SU-DHL-6 (cell line): ENCODE measurements at regions not wholly inside any gene's neighbourhood (a gene's known extent, or its start where the extent isn't known, plus 50 kb on each side); places are given as distances from the start of the nearest gene placed in this dataset.

Source experiments
- H2AFZ ChIP-seq: fragments of 200-600 bp; sonication (generic); 2 replicates; pipeline ENCODE4 v1.6.1; 2014; ENCODE audit warnings: low read depth, mild to moderate bottlenecking, moderate library complexity, mixed read lengths, antibody characterized with exemption, low read length; ENCODE audit not compliant: severe bottlenecking
- H3F3A ChIP-seq: fragments of 200-600 bp; shearing (Covaris generic); 2 replicates; pipeline ENCODE4 v1.6.0; 2016; ENCODE audit warnings: antibody characterized with exemption, mild to moderate bottlenecking; ENCODE audit not compliant: insufficient read depth
- H3K27ac ChIP-seq: fragments of 200-600 bp; sonication (generic); 2 replicates; pipeline ENCODE4 v1.5.1; 2016; ENCODE audit warnings: low read depth, mild to moderate bottlenecking, low read length, moderate library complexity, mixed read lengths
- H3K27me3 ChIP-seq: fragments of 200-600 bp; sonication (generic), shearing (Covaris generic); 2 replicates; pipeline ENCODE4 v1.6.0; 2014; ENCODE audit warnings: mild to moderate bottlenecking, low read length
- H3K36me3 ChIP-seq: fragments of 200-600 bp; sonication (generic); 2 replicates; pipeline ENCODE4 v1.6.1; 2014; ENCODE audit warnings: mild to moderate bottlenecking, low read length, mixed read lengths
- H3K4me2 ChIP-seq: fragments of 300-600, 200-600 bp; shearing (Covaris generic), sonication (generic); 2 replicates; pipeline ENCODE4 v1.6.0; 2014; ENCODE audit warnings: low read length, low read depth, mild to moderate bottlenecking; ENCODE audit not compliant: poor library complexity, severe bottlenecking
- H3K4me3 ChIP-seq: fragments of 200-600 bp; sonication (generic); 2 replicates; pipeline ENCODE4 v1.5.1; 2014; ENCODE audit warnings: antibody characterized with exemption, low read length, mild to moderate bottlenecking, mixed read lengths; ENCODE audit not compliant: insufficient read depth, poor library complexity, severe bottlenecking
- H3K79me2 ChIP-seq: fragments of 200-600 bp; sonication (generic); 2 replicates; pipeline ENCODE4 v1.6.1; 2014; ENCODE audit warnings: mild to moderate bottlenecking, low read length, moderate library complexity; ENCODE audit not compliant: insufficient read depth
- H3K9ac ChIP-seq: fragments of 200-600 bp; sonication (generic); 2 replicates; pipeline ENCODE4 v1.7.0; 2014; ENCODE audit warnings: mild to moderate bottlenecking, low read length
- H3K9me2 ChIP-seq: fragments of 200-600 bp; sonication (generic); replicated peaks from 2 replicates; pipeline ENCODE4 v1.6.1; 2014; ENCODE audit warnings: low read length; ENCODE audit not compliant: insufficient read depth
- H3K9me3 ChIP-seq: fragments of 200-600 bp; sonication (generic); 2 replicates; pipeline ENCODE4 v1.6.1; 2014; ENCODE audit warnings: low read length, mixed read lengths; ENCODE audit not compliant: insufficient read depth
- H4K20me1 ChIP-seq: fragments of 200-600 bp; sonication (generic); 2 replicates; pipeline ENCODE4 v1.6.1; 2014; ENCODE audit warnings: low read depth, mild to moderate bottlenecking, antibody characterized with exemption, low read length, moderate library complexity, mixed read lengths
- CTCF ChIP-seq: fragments of 200-600 bp; sonication (generic); IDR thresholded peaks from one replicate; pipeline ENCODE4 v1.5.1; 2017; ENCODE audit warnings: antibody characterized with exemption, mild to moderate bottlenecking, low read length, moderate library complexity; ENCODE audit not compliant: insufficient read depth, poor library complexity, severe bottlenecking
- EZH2phosphoT487 ChIP-seq: fragments of 200-600 bp; sonication (generic), shearing (Covaris generic); conservative IDR thresholded peaks from 2 replicates; pipeline ENCODE4 v1.6.1; 2018; ENCODE audit warnings: mild to moderate bottlenecking, antibody characterized with exemption, low read length, moderate library complexity, mixed read lengths

DNA sequence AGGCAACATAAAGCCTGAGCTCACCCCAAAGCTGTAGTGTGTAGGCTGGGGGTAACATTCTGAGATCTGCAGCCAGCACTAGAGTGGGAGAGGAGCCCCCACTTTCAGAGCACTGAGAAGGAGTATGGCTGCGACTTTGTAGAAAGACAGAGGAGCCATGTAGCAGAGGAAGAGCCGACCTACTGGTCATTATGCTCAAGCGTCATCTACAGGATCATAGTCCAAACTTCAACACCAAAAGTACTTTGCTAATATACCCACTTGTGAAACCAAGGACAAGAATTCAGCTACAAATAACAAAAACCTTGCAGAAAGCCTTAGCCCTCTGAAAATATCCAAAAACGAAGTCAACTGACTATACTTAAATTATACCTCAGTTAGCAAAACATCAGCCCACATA lies 330.1 kb downstream of the MAN2A1 start:
- H3K9me3 ChIP-seq, result no peaks in the 10 kb centered on the region
- no peak overlapping the region for H3K9ac ChIP-seq
- H3K4me3 ChIP-seq, result no peak overlapping the region
- H4K20me1 ChIP-seq, result no peaks in the 10 kb centered on the region
- H2AFZ ChIP-seq, result no peak overlapping the region
- no peaks in the 10 kb centered on the region for H3K9me2 ChIP-seq
- H3K27me3 ChIP-seq, result no peaks in the 10 kb centered on the region
- no peak for TF ChIP-seq EZH2phosphoT487
- no peak for TF ChIP-seq CTCF
- H3K79me2 ChIP-seq, result no peaks in the 10 kb centered on the region
- no peak overlapping the region for H3K27ac ChIP-seq
- no peak overlapping the region for H3K4me2 ChIP-seq
- H3F3A ChIP-seq, result no peaks in the 10 kb centered on the region
- H3K36me3 ChIP-seq, result no peaks in the 10 kb centered on the region

DNA sequence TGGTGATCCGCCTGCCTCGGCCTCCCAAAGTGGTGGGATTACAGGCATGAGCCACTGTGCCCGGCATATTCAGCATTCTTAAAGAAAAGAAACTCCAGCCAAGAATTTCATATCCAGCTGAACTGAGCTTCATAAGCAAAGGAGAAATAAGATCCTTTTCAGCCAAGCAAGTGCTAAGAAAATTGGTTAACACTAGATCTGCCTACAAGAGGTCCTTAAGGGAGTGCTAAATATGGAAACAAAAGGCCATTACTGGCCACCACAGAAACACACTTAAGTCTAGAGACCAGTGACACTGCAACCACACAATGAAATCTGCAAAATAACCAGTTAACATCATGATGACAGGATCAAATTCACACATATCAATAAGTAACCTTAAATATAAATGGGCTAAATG lies 331.5 kb downstream of the MAN2A1 start:
- Histone ChIP-seq H3K9me2 (no peaks in the 10 kb centered on the region), H3K36me3 (no peaks in the 10 kb centered on the region), H3K27ac (no peak overlapping the region), H2AFZ (no peak overlapping the region), H3K4me2 (no peak overlapping the region), H3K79me2 (no peaks in the 10 kb centered on the region), H3K4me3 (no peak overlapping the region), H4K20me1 (no peaks in the 10 kb centered on the region), H3K9me3 (no peaks in the 10 kb centered on the region), H3F3A (no peaks in the 10 kb centered on the region), H3K9ac (no peak overlapping the region), H3K27me3 (no peaks in the 10 kb centered on the region)
- no peak for TF ChIP-seq CTCF
- no peak for TF ChIP-seq EZH2phosphoT487

DNA sequence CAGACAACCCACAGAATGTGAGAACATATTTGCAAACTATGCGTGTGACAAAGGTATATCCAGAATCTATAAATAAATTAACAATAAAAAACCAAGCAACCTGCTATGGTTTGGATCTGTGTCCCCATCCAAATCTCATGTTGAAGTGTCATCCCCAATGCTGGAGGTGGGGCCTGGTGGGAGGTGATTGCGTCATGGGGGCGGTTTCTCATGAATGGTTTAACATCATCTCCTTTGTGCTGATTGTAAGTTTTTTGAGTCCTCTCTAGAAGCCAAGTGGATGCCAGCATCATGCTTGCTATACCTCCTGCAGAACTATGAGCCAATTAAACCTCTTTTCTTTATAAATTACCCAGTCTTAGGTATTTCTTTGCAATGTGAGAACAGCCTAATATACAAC lies 335.4 kb downstream of the MAN2A1 start:
- H3K36me3 ChIP-seq, result no peaks in the 10 kb centered on the region
- no peak overlapping the region for H2AFZ ChIP-seq
- no peaks in the 10 kb centered on the region for H3F3A ChIP-seq
- H3K9me2 ChIP-seq, result no peaks in the 10 kb centered on the region
- no peaks in the 10 kb centered on the region for H3K9me3 ChIP-seq
- H3K27ac ChIP-seq, result no peak overlapping the region
- no peak overlapping the region for H3K9ac ChIP-seq
- no peaks in the 10 kb centered on the region for H3K27me3 ChIP-seq
- no peaks in the 10 kb centered on the region for H3K79me2 ChIP-seq
- H4K20me1 ChIP-seq, result no peaks in the 10 kb centered on the region
- H3K4me2 ChIP-seq, result no peak overlapping the region
- H3K4me3 ChIP-seq, result no peak overlapping the region
- TF ChIP-seq CTCF (no peak), EZH2phosphoT487 (no peak)
